ENCODE measurements at regions not wholly inside any gene's neighbourhood (a gene's known extent, or its start where the extent isn't known, plus 50 kb on each side); places are given as distances from the start of the nearest gene placed in this dataset.

DNA sequence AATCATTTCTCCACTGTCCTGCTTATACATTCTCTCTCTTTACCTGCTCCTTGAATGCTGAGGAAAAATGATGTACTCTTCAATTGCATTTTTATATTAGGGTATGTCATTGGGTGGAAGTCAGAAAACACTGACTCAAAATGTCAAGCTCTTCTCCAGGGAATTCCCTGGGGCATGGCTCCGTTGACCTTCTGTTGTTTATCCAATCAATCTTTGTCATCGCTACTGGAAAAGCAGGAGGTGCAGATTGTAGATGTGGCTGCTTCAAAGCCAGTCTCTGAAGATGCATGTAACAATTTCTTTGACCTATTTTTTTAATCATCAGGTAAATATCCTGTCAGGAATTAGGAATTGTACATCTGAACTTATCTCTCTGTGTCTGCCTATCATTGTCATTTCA, 63.9 kb upstream of the TENT5A start:
- no peak for TF ChIP-seq CTCF (IDR thresholded peaks at IDR 0.05)
- TF ChIP-seq, protein P1, sequence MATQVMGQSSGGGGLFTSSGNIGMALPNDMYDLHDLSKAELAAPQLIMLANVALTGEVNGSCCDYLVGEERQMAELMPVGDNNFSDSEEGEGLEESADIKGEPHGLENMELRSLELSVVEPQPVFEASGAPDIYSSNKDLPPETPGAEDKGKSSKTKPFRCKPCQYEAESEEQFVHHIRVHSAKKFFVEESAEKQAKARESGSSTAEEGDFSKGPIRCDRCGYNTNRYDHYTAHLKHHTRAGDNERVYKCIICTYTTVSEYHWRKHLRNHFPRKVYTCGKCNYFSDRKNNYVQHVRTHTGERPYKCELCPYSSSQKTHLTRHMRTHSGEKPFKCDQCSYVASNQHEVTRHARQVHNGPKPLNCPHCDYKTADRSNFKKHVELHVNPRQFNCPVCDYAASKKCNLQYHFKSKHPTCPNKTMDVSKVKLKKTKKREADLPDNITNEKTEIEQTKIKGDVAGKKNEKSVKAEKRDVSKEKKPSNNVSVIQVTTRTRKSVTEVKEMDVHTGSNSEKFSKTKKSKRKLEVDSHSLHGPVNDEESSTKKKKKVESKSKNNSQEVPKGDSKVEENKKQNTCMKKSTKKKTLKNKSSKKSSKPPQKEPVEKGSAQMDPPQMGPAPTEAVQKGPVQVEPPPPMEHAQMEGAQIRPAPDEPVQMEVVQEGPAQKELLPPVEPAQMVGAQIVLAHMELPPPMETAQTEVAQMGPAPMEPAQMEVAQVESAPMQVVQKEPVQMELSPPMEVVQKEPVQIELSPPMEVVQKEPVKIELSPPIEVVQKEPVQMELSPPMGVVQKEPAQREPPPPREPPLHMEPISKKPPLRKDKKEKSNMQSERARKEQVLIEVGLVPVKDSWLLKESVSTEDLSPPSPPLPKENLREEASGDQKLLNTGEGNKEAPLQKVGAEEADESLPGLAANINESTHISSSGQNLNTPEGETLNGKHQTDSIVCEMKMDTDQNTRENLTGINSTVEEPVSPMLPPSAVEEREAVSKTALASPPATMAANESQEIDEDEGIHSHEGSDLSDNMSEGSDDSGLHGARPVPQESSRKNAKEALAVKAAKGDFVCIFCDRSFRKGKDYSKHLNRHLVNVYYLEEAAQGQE (IDR thresholded peaks at IDR 0.05; ENCODE audit: insufficient read depth in 1 of 2, low read depth in 2 of 2, low read length in 1 of 2), result no peak
- no peak for TF ChIP-seq POLR2AphosphoS5 (IDR thresholded peaks at IDR 0.05; ENCODE audit: low read depth, low read length)
- TF ChIP-seq SIN3A (IDR thresholded peaks at IDR 0.05; ENCODE audit: borderline replicate concordance, insufficient read depth, low read depth, low read length), result no peak
- no peak for TF ChIP-seq TCF7L2 (IDR thresholded peaks at IDR 0.05; ENCODE audit: low read depth, low read length)

Data from Panc1 (cell line).